HL-60/S4 treated with retinoic acid at 250 ng/mL for 4 days and 3 days (cell line): ENCODE measurements at regions not wholly inside any gene's neighbourhood (a gene's known extent, or its start where the extent isn't known, plus 50 kb on each side); places are given as distances from the start of the nearest gene placed in this dataset.

Experiments
- in situ Hi-C: fragments of 300-500 bp; cut with MboI; formaldehyde crosslinking; loops from 2 replicates; pipeline ENCODE4 v1.7.0; 2022; ENCODE audit warnings: low sequenced_read_pairs

DNA sequence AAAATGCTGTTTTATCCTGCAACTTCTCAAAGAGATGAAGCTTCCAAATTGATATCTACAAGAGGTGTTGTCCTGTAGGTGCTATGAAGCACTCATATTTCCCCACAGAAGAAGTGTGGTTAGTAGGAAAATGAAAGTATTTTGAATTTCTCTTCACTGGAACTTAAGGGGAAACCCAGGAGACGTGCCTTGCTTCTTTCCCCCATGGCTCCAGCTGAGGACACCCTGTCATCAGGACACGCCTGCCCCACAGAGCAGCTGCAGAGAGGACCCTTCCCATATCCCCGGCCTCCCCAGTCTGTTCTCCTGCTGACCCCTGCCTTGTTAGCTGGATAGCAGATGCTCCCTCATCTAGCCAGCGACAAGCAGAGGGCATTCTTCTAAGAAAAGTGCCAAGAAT is 371.3 kb downstream of the COG6 start:
- in situ Hi-C loops: no loop called here

DNA sequence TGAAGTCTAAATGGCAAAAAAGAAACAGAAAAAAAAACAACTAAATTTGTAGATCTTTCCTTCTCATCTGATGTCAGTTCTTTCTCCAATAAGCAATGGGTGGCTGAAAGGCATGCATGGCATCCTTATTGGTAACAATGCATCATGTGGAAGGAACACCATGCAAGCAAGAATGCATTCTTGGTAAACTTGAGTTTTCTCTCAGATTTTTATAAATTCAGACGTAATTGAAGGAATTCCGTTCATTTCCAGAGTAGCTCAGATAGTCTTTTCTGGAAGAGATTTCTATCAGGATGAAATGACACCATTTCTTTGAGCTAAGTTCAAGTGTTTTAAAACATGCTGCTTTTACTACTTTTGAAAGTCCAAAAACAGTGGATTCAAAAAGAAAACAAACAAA is 373.0 kb downstream of the COG6 start:
- in situ Hi-C loops: no loop called here

DNA sequence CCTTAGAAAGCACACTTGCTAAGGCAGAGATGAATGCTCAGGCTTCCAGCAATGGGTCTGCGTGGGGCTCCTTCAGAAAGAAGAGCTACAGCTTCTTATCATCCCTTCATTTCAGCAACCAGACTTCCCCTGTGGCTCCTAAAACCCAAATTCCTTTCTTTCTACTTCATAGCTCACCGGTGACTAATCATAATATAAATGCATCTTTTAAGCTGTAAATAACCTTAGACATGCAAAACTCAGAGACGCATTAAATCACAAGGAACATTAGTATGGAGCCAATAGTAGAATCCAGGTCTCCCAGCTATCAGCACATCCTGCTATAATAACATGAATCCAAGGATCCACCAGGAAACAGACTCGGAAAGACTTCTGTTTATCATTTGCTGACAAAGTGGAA is 375.6 kb downstream of the COG6 start:
- in situ Hi-C loops: no loop called here

DNA sequence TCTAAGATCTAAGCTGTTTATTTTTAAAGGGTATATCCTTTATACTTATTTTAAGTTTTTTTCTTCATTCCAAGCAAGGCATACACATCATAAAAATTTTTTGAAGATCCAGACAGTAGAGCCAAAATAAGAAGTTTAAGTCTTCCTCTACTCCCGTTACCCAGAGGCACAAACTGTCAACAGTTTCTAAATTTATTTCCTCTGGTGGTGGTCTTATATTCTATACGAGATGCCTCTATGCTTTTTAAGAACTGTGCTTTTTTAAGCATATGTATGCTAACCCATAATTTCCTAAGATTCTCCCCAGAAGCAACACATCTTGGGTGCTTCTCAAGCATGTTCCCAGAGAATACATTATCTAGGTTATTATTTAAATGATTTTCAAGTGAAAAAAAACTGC is 383.6 kb downstream of the COG6 start:
- in situ Hi-C loops: no loop called here

DNA sequence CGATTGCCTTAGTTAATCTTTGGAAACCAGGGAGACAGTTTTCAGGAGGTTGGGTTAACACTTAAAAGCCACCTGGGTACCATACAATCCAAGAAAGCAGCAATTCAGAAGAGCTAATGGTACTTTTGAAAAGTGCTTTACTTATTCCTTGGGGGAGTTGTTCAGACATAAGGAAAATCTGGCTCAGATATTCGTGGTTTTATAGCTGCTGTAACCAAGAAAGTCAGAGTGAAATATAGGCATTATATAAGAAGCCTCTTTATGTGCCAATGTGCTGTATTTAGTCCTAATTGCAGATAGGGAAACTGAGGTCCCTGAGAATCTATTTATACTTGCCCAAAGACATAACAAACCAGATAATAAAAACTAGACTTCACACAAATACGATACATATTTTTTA is 387.5 kb downstream of the COG6 start:
- in situ Hi-C loops: no loop called here

DNA sequence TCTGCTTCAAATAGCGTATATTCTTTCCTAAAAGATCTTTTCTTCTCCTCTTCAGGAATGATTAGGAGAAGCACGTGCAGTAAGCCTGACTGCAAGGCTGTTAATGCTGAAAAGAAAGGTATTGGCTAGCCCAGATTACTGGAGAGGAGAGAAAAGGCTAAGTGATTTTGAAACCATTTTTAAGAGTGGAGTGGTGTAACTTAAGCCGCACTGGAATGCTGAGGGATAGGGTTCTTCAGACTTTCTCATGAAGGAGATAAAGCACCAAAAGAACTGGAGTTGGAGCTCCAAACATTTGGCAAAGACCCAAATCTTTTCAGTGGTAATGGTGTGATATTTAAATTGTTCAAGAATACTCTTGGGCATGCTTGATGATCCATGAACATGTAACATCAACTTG is 388.3 kb downstream of the COG6 start:
- in situ Hi-C loops: no loop called here

DNA sequence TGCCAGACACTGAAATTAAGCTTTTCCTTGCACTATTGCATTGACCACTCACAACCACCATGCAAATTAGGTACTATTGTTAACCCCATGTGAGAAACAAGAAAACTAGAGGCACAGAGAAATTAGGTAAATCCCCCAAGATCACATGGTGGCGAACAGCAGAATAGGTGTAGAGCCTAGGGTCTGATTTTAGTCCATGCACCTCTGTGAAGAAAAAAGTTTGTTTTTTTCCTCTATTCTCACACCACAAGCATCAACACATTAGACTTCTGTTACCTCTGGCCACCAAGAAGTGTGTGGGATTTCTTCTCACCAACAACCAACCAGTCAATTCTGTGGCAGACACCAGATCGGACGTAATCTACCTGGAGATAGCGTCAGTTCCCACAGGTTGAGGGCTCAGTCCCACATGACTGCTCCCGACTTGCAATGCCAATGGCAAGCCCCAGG is 391.9 kb downstream of the COG6 start:
- in situ Hi-C loops: no loop called here

DNA sequence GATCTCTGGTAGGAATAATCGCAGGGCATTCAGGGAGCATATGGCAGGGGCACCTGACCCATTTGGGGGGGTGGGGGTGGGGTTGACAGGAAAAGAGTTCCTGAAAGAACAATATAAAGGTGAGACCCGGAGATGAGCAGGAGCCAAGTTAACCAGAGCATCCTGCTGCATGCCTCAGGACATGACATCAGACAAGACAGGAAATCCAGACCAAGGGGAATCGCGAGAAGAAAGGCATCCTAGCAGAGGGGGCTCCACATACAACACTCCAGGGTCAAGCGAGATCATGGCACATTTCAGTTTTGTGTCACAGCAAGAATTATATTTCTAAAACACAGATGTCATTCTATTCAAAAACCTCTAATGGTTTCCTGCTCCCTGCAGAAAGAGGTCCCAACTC is 393.1 kb downstream of the COG6 start:
- in situ Hi-C loops: no loop called here

DNA sequence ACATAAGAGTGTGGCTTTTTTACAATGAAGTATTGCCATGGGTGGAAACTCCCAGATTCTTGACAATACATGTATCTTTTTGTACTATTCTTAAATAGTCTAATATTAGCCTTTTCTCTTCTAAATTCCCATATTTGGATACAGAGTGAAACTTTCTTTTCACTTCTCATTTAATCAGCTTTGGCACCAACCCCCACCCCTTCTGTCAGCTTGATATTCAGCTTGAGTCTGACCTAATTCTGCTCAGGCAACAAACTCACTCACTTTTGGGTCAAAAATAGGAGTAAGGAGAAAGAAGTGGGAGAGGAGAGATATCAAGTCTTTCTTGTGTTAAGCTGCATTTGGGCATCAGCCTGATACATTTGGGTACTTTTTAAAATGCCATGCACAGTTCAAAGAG is 397.5 kb downstream of the COG6 start:
- in situ Hi-C loops: loop anchor here (25.0 kb wide), 1 partner anchor 634 kb away; no protein-coding TSS in a partner anchor

DNA sequence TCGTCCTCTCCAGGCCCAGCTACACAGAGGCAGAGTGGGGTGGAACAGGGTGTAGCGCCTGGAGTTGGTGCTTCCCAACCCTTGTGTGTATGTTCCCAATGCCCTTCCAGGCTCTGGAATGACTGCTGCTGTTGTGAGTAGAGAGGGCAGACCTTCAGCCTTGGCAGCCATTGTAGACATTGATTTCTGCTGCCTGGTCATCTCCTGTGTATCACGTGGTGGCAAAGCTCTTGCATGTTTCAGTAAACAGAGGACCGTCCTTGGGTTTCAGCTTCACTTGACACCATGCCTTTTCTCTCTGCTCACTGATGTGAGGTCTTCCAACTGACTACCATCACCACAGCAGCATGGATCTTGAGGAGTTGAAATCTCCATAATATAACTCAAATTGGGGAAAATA is 397.9 kb downstream of the COG6 start:
- in situ Hi-C loops: loop anchor here (25.0 kb wide), 1 partner anchor 634 kb away; no protein-coding TSS in a partner anchor

DNA sequence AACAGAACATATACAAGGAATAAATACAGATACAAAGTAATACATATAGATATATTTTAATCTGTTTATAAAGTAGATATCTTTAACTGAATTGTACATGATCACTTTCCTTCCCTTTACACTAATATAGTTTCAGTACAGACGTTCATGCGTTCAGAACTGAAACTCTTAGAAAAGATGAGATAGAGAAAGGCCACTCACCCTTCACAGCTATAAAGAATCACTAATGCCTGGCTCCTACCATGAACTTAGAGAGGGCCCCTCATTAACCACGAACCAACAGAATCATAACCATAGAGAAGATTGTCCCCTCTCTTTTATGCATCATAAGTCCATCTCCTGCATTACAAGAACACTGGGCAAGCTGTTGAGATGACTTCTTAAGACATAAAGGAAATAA is 399.0 kb downstream of the COG6 start:
- in situ Hi-C loops: loop anchor here (25.0 kb wide), 1 partner anchor 633 kb away; no protein-coding TSS in a partner anchor

DNA sequence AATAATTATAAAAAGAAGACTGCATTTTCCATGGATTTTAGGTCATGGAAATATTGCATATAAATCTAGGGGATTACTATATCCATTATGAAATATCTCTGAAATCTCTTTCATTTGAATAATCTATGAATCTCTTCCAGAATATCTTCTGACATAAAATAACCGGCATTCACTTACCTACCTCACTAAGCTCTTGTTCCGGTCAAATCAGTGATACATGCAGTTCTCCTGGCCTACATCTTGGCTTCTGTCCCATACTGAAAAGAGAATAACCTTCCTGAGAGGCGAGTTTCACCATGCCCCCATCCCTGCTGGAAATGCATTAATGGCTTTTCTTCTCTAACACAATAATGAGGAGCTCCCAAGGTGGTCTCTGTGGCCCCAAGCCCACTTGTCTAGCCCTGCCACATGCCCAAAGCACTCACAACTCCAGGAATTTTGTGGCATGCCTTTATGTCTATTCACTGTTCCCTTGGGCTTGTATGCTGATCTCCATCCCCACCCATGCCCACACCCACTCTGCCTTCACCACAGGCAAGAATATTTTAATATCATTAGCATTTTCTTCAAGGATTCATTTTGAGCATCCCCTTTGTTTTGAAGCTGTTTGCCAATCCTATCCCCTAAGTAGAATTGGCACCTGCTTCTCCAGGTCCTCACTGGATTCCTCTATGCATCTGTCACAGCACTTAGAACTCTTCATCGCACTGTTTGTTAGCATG is 401.6 kb downstream of the COG6 start:
- in situ Hi-C loops: loop anchor here (25.0 kb wide), 1 partner anchor 630 kb away; no protein-coding TSS in a partner anchor

DNA sequence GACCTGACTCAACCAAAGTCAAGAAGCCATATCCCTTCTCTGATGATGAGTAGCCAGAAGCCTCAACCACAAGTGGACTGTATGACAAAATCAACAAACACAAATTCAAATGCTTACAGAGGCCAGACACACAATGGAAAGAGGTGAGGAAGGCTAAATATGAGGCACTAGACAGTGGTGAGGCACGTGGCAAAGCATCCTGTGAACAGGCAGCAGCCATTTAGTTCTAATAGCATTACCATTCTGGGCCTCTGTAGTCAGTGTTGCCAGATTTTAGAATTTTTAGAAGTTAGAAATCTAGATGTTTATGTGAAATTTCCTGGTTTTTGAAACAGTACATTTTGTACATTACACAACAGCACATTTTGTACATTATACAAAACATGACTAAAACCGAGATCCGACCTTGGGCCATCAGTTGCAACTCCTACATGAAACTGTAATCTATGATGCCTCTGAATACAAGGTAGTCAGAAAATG is 403.3 kb downstream of the COG6 start:
- in situ Hi-C loops: loop anchor here (25.0 kb wide), 1 partner anchor 629 kb away; no protein-coding TSS in a partner anchor

DNA sequence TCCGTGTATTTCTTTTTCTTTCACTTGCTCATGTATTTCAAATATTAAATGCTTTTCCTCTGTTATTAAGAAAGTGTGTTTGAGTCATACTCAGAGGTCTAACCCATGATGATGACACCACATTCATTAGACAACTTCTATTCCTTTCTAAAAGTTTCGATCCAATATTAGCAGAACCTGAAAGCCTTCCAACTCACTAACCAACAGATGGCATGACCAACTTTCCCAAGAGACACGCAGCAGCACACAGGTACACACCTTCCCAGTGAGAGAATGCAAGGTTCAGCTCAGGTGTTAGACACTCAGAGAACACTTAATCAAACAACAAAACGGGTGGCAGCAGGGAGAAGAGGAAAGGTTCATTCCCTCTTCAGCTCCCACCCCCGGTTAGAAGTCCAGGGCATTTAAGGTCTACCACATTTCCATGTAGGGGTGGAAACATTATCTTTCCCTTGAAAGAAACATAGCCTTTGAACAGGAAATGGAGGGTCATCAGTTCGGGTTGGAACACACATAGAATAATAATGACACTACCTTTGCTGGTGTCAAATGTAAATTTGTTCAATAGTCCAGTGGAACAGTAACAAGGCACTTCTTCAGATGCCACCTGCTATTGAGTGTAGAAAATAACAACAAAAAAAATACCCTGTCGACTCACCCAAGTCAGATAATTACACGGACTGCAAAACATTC is 404.2 kb downstream of the COG6 start:
- in situ Hi-C loops: loop anchor here (25.0 kb wide), 1 partner anchor 628 kb away; no protein-coding TSS in a partner anchor

DNA sequence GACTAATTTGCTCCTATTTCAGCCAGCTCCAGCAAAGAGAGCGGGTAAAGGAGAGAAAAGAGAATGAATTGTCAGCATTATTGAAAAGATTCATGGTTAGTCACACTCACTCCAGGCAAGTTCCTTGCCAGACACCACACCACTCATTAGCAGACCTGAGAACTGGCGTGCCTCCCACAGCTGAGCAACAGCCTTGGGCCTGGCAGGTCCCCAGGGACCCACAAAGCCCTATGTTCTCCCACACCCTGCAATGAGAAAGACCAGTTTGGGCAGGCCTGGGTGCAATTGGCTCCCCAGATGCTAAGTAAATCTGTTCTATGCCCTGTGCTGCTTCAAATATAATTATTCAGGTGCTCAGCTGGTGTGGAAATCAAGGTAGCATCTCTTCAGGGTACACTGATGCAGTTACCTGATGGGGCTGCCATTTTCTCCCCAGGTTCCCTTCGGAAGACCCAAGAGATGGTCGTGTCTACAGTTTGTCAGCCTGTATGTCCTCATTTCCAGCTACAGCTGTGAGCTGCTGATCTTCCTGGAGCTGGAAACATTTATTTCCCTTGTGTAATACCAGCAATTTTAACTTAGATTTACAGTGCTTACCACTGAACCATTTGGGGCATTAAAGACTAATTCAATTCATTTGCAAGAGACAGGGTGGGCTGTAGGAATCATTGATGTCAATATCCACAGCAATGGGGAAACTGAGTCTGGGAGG is 405.0 kb downstream of the COG6 start:
- in situ Hi-C loops: loop anchor here (25.0 kb wide), 1 partner anchor 627 kb away; no protein-coding TSS in a partner anchor

DNA sequence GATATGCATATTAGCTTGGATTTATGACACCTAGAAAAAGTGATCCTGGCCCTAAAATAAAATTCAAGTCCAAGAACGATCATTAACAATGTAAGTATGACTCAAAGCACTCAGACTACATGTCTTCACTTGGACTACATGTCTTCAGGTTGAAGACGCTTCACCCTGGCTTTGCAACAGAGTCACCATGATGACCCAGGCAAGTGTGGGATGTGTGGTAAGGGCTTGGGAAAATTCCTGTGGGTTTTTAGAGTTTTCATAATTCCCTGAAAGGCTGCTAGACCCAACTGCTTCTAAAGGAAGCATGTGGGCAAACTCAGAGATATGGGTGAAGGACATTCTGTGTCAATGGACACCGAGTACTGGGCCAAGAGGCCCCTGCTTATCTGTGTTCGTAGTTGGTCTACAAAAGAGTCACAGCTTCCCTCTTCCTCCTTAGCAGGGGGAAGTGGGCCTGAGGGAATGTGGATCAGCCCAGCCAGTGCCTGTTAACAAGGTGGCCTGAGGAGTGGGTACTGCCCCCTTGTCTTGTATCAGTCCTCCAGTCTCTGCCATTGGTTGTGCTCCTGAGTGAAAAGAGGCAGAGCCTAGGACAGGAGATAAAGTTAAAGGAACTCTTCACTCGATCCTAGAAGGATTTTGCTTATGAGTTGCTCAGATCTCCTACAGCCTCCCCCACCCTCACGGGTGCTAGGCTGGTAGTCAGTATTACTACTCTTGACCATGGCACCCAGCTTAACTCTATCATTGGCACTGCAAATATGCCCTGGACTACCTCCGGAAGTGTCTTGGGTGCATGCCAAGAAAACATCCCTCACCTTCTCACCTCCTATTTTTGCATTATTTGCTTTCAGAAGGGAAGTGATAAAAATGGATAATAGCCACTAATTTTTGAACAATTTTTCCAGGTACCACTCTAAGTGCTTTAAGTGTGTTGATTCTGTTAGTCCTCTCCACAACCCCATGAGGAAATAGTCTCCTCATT is 406.3 kb downstream of the COG6 start:
- in situ Hi-C loops: loop anchor here (25.0 kb wide), 1 partner anchor 626 kb away; no protein-coding TSS in a partner anchor

DNA sequence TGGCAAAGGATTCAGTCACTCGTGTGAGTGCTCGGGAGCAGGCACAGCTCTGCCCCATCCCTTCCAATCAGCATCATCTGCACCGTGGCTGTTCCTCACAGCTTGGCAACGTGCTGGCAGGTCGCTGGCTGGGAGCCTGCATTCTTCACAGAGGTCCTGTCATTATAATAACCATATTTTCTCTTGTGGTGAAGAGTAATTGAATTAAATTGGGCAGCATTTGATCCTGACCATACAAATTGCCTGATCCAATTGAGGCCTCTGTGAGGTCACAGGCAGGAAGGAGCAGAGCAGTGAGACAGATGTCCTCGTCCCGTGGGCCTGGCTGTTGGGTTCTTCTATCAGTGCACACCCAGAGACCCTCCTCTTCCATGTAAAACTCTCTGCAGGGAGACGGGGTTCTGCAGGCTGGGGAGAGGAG is 407.8 kb downstream of the COG6 start:
- in situ Hi-C loops: loop anchor here (25.0 kb wide), 1 partner anchor 624 kb away; no protein-coding TSS in a partner anchor

DNA sequence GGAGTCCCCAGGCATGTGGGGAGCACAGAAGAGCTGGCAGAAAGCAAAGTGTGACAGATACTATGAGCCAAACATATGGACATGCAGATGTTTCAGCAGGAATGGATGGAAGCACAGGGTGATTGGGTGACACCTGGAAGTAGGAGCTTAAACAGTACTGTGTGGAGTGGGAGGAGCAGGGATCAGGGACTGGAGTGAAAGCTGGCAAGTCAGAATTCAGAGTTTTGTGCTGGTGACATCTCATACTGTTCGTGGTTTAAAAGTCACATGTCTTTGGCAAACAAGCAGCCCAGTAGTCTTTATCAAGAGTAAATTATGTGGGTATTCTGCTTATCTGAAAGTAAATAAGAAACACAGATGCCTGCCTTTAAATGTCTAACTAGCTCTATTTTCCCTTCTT is 408.2 kb downstream of the COG6 start:
- in situ Hi-C loops: loop anchor here (25.0 kb wide), 1 partner anchor 624 kb away; no protein-coding TSS in a partner anchor

DNA sequence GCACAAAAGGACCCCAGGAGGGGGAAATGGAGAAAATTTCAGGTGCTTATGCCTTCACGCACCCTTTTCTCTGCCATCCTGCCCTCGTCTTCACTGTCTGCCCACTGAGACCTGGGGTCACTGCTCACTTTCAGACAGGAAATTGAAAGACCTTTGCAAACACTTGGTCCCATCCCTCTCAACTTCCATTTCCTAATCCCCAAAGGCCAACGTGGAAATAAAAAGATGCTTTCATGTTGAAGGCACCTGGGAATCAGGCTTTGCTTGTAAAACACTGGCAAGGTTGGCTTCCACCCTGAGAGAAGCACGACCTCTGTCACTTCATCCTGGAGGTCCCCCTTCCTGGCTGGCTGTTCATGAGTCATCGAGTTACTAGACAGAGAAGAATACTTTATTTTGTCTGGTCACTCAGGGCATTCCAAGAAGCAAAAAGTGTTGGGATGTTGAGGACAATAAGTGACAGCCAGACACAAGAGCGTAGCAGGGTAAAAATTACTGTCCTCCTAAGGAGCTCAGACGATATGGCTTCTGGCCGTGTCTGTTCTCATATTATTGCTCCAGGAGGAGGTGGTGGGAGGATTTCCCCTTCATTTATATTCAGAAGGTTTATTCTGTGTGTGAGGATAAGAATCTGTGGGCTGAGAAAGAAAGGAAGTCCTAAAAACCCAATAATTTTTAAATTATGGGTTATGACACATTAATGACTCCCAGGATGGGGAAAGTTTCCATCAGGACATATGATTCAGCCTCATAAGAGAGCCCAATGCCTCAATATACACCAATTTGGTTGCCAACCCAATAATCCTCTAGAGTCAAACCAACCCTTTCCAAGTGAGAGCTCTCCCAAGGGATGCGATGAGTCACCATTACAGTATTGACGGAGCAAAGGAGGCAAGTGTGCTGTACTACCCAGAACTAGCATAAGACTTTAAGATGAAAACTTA is 409.0 kb downstream of the COG6 start:
- in situ Hi-C loops: loop anchor here (25.0 kb wide), 1 partner anchor 623 kb away; no protein-coding TSS in a partner anchor
